Coronary artery (tissue), 2 donors: ENCODE measurements at regions not wholly inside any gene's neighbourhood (a gene's known extent, or its start where the extent isn't known, plus 50 kb on each side); places are given as distances from the start of the nearest gene placed in this dataset.

ENCODE experiments used
- DNase-seq: peaks from one replicate; pipeline ENCODE4 v3.0.0-alpha.2; 2017; ENCODE audit warnings: low spot score
- H3K27ac ChIP-seq, 2 donors: fragments of 200-600 bp; sonication (generic); one replicate each; pipeline ENCODE4 v1.5.1; 2016 to 2019
- H3K4me3 ChIP-seq: fragments of 200-600 bp; sonication (generic); 2 replicates; pipeline ENCODE4 v1.5.1; 2016; ENCODE audit warnings: mild to moderate bottlenecking, moderate library complexity
- TF ChIP-seq, protein P1 (sequence below): fragments of 200-600 bp; sonication (generic); IDR thresholded peaks from one replicate; pipeline ENCODE4 v1.5.1; 2019; ENCODE audit warnings: antibody characterized with exemption

DNA sequence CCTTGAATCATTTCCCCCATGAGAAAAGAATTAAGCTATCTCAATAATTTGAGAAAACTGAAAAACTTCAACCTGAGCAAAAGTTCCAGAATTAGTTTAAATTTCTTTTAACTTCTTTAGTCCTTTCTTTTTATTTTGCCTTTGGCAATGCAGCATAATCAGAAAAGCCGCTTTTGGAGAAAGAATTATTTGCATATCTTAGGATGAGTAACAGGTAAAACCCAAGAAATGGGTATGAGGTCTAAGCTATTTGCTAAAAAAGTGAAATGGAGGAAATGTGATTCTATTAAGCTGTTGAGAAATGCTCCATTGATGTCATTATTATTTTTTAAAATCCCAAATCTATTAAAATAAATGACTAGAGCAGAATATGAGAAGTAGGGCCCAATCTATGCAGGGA lies 1238.3 kb upstream of the GBE1 start:
- DNase-seq: no peak
- no peak overlapping the region for H3K27ac ChIP-seq
- TF ChIP-seq, protein P1, sequence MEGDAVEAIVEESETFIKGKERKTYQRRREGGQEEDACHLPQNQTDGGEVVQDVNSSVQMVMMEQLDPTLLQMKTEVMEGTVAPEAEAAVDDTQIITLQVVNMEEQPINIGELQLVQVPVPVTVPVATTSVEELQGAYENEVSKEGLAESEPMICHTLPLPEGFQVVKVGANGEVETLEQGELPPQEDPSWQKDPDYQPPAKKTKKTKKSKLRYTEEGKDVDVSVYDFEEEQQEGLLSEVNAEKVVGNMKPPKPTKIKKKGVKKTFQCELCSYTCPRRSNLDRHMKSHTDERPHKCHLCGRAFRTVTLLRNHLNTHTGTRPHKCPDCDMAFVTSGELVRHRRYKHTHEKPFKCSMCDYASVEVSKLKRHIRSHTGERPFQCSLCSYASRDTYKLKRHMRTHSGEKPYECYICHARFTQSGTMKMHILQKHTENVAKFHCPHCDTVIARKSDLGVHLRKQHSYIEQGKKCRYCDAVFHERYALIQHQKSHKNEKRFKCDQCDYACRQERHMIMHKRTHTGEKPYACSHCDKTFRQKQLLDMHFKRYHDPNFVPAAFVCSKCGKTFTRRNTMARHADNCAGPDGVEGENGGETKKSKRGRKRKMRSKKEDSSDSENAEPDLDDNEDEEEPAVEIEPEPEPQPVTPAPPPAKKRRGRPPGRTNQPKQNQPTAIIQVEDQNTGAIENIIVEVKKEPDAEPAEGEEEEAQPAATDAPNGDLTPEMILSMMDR: no peak
- H3K4me3 ChIP-seq: no peak overlapping the region

DNA sequence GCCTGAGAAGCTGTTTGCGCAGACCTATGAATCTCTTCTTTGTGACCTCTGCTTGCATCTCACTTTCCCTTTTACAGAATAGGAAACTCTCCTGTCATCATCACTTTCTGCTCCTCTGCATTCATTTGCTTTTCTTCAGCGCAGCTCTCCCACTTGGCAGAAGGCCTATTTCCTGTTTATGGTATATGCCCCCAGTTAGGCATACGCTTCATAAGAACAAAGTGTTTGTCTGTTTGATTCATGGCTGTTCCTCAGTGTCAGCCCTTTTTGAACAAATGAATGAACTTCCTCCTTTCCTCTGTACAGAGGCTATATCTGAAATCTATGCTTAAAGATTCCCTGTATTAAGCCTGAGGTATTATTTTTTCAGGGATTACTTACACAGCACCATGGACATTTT lies 1216.9 kb upstream of the GBE1 start:
- H3K27ac ChIP-seq: no peak overlapping the region
- H3K4me3 ChIP-seq: no peak overlapping the region
- no peak for DNase-seq
- TF ChIP-seq, protein P1: no peak

DNA sequence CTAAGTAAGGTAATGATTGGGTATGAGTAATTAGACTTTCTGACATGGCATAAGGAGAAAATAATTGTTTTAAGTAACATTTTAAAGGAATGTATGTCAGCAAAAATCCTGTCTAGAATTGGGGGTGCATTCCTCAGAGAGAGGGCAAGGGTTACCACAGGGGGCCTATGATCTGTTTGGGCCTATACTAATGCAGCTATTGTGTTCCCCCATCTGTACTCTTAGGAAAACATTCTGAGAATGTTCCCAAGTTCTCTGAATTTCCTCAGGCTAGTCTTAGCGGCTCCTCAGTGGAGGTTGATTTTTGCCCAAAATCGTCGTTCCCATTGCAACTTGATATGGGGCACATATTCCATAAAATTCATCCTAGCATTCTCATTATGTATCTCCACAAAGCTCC lies 1216.4 kb upstream of the GBE1 start:
- TF ChIP-seq, protein P1: no peak
- DNase-seq: no peak
- Histone ChIP-seq H3K4me3 (no peak overlapping the region), H3K27ac (no peak overlapping the region)

DNA sequence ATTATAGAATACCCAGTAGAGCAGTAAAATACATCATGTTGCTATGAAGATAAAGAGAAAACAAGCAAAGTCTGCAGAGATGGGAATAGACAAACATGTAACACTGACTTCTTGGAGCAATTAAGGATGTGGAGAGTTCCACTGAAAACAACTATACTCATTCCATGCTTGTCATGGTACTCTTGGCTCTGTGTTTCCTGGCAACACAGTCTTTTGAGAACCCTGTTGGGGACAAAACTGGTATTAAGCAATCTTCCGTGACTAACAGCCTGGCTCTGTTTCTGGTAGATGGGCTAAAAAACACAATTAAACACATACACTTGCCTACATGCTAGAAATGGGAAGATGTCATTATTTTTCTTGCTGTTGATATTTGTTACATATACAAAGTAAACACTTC lies 1212.3 kb upstream of the GBE1 start:
- Histone ChIP-seq H3K27ac (no peak overlapping the region), H3K4me3 (no peak overlapping the region)
- TF ChIP-seq, protein P1: no peak
- no peak for DNase-seq

DNA sequence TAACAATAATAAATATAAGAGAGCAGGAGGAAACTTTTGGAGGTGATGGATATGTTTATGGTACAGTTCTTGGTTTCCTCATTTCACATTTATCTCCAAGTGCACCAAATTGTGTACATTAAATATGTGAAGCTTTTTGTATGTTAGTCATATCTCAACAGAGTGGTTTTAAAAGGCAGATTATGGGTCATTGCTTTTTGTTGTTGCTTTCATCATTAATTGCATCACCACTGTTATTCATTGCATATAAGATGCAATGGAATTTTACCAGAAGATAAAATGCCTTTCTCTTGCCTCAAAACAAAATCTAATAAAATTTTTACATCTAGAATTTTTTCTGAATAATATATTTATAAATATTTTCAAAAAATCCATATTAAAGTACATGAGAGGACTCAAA lies 1198.9 kb upstream of the GBE1 start:
- Histone ChIP-seq H3K4me3 (no peak overlapping the region), H3K27ac (no peak overlapping the region)
- DNase-seq: no peak
- TF ChIP-seq, protein P1: no peak

DNA sequence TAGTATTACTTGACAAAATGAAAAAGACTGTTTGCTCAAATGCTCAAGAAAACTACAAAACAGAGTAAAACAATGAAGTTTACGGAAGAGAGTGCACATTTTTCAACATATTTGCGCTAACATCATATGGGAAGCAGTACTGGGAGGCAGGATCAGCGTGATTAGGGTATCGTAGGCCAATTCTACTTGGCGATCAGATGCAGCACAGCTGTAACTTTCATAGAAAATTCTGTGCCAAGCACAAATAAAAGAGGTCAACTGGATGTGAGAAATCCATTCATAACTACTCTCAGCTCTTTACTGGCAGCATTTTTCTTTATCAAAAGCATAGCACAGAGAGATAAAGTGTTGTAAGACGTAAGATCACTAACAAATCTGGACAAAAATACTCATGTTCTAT lies 1196.3 kb upstream of the GBE1 start:
- no peak for DNase-seq
- TF ChIP-seq, protein P1: no peak
- H3K4me3 ChIP-seq: no peak overlapping the region
- H3K27ac ChIP-seq: no peak overlapping the region

DNA sequence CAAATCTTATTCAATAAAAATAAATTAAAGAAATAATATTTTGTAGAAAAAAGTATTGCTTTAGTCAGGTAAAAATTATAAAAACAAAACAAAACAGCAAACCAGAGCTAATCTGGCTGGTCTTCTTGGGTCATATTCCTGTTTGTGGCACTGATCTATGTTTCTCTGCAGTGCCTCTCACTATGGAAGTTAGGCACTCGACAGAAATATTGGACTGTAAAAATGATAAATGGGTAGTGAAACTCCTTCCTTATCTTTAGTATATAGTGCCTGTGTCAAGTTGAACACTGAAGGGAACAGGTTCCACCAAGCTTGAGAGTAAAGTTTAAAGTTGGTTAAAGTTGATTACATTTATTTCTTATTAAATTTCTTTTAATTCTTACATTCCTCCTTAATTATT lies 1195.6 kb upstream of the GBE1 start:
- DNase-seq: no peak
- Histone ChIP-seq H3K4me3 (no peak overlapping the region), H3K27ac (no peak overlapping the region)
- TF ChIP-seq, protein P1: no peak
